Peyer's patch (tissue), 4 donors: ENCODE measurements at regions not wholly inside any gene's neighbourhood (a gene's known extent, or its start where the extent isn't known, plus 50 kb on each side); places are given as distances from the start of the nearest gene placed in this dataset.
"Not testable (repeated sequence)": the region's sequence is repeated elsewhere in the genome, so short reads cannot be mapped to it uniquely, and the experiment has no call there.

Source experiments
- DNase-seq, 3 donors: peaks; one replicate each; pipeline ENCODE4 v3.0.0-alpha.2; 2017 to 2019
- H3K27ac ChIP-seq, 4 donors: fragments of 200-600 bp; sonication (generic); one replicate each; pipeline ENCODE4 v1.5.1; 2016 to 2019
- H3K27me3 ChIP-seq, 2 donors: fragments of 200-600 bp; sonication (generic); one replicate each; pipeline ENCODE4 v1.5.1; 2019
- H3K36me3 ChIP-seq, 3 donors: fragments of 200-600 bp; sonication (generic); one replicate each; pipeline ENCODE4 v1.5.1; 2016 to 2019
- H3K4me1 ChIP-seq, 4 donors: fragments of 200-600 bp; sonication (generic); one replicate each; pipeline ENCODE4 v1.5.1; 2016 to 2019
- H3K4me3 ChIP-seq, 4 donors: fragments of 200-600 bp; sonication (generic); 1 replicate in 3 of 4; 2 replicates in 1 of 4; pipeline ENCODE4 v1.5.1; 2016 to 2019; ENCODE audit warnings: mild to moderate bottlenecking in 1 of 4
- H3K9me3 ChIP-seq, 4 donors: fragments of 200-600 bp; sonication (generic); one replicate each; pipeline ENCODE4 v1.5.1; 2016 to 2019; ENCODE audit warnings: mild to moderate bottlenecking in 1 of 4
- POLR2A ChIP-seq, 2 donors: fragments of 450-650 bp; IDR thresholded peaks; one replicate each; pipeline ENCODE4 v1.5.1; 2017; ENCODE audit warnings: antibody characterized with exemption in 2 of 2, mild to moderate bottlenecking in 2 of 2, moderate library complexity in 2 of 2
- TF ChIP-seq, protein P1 (sequence below), 6 experiments: fragments of 450-650 bp in 4 of 6; fragments of 200-600 bp in 2 of 6; sonication (generic) in 1 of 6; IDR thresholded peaks; one replicate each; pipeline ENCODE4 v1.5.1; 2017 to 2019; ENCODE audit warnings: antibody characterized with exemption in 6 of 6, mild to moderate bottlenecking in 3 of 6, moderate library complexity in 1 of 6

DNA sequence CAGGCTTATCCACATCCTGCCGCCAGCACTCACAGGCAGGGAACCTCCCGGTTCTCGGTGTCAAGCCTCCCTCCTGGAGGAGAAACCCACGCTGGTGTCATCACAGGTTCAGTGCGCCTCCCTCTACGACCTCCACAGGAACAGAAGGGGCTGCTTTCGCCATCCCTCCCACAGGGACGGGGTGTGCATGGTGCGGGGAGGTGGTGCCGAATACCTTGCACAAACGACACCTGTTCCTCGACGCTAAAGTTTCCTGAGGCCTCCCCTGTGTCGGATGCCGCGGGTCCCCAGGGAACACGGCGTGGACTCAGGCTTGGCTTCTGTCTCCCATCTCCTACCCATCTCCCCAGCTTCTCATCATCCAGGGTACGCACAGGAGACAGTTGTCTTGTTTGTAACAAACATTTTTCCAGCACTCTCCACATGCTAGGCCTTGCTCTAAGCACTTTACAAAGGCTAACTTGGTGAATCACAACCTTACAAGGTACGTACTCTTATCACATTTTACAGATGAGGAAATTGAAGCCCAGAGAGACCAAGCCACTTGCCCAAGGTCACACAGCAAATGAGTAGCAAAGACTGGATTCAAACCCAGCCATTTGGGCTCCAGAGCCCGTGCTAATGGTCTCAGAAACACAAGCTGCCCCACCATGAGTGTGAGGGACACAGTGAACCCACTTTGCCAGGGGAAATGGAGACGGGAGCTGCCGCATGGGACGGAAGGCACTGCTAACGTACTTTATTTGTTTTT is 271.6 kb downstream of the C16orf95 start:
- Histone ChIP-seq H3K27me3 (no peaks in the 10 kb centered on the region), H3K4me1 (no peaks in the 10 kb centered on the region), H3K4me3 (no peak overlapping the region), H3K27ac (no peak overlapping the region), H3K9me3 (no peaks in the 10 kb centered on the region), H3K36me3 (no peaks in the 10 kb centered on the region)
- no peak for DNase-seq
- no peak for TF ChIP-seq POLR2A (IDR thresholded peaks at IDR 0.05)
- TF ChIP-seq, protein P1, sequence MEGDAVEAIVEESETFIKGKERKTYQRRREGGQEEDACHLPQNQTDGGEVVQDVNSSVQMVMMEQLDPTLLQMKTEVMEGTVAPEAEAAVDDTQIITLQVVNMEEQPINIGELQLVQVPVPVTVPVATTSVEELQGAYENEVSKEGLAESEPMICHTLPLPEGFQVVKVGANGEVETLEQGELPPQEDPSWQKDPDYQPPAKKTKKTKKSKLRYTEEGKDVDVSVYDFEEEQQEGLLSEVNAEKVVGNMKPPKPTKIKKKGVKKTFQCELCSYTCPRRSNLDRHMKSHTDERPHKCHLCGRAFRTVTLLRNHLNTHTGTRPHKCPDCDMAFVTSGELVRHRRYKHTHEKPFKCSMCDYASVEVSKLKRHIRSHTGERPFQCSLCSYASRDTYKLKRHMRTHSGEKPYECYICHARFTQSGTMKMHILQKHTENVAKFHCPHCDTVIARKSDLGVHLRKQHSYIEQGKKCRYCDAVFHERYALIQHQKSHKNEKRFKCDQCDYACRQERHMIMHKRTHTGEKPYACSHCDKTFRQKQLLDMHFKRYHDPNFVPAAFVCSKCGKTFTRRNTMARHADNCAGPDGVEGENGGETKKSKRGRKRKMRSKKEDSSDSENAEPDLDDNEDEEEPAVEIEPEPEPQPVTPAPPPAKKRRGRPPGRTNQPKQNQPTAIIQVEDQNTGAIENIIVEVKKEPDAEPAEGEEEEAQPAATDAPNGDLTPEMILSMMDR (IDR thresholded peaks at IDR 0.05): no peak

GRCh38 chr16:87046235-87046634 is 271.0 kb downstream of the C16orf95 start:
- no peaks in the 10 kb centered on the region for H3K27me3 ChIP-seq
- H3K27ac ChIP-seq: no peak overlapping the region
- no peaks in the 10 kb centered on the region for H3K4me1 ChIP-seq
- DNase-seq: no peak
- H3K4me3 ChIP-seq: no peak overlapping the region
- no peak for TF ChIP-seq POLR2A (IDR thresholded peaks at IDR 0.05)
- TF ChIP-seq, protein P1 (IDR thresholded peaks at IDR 0.05): no peak
- H3K9me3 ChIP-seq: no peaks in the 10 kb centered on the region
- H3K36me3 ChIP-seq: no peaks in the 10 kb centered on the region

- TF ChIP-seq, protein P1 (IDR thresholded peaks at IDR 0.05): no peak
- no peak for DNase-seq
- Histone ChIP-seq H3K27ac (no peak overlapping the region), H3K4me3 (no peak overlapping the region), H3K27me3 (no peaks in the 10 kb centered on the region), H3K4me1 (no peaks in the 10 kb centered on the region), H3K9me3 (no peaks in the 10 kb centered on the region), H3K36me3 (no peaks in the 10 kb centered on the region)
Measured at GRCh38 chr16:87047221-87048037, 269.8 kb downstream of the C16orf95 start.

DNA sequence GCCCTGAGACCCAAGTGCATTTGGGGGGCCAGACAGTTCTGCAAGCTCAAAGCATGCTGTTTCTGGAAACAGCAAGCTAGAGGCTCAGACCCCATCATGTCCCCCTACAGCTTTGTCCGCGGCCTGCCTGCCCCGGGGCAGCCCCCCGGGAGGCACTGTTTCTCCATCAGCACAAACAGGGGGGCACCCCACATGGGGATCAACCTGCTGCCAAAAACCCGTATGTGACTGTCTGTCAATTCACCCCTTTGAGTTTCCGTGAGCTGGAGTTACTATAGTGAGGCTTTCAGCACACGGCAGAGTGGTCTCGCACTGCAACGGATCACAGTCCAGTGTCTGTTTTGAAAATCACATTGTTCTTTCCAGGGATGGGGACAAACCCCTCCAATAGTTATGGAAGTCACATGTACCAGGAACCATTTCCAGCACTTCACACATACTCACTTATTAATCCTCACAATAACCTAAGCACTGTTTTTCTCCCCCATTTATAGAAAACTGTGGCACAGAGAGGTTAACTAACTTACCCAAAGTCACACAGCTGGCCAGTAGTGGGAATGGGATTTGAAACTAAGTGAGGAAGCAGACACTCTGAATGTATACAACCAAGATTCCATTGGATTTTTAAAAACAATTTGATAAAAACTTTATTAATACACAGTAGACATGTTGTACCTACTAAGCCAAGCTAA is 269.0 kb downstream of the C16orf95 start:
- no peak for DNase-seq
- Histone ChIP-seq H3K4me3 (no peak overlapping the region), H3K4me1 (no peaks in the 10 kb centered on the region), H3K36me3 (no peaks in the 10 kb centered on the region), H3K27me3 (no peaks in the 10 kb centered on the region), H3K27ac (no peak overlapping the region), H3K9me3 (no peaks in the 10 kb centered on the region)
- TF ChIP-seq, protein P1 (IDR thresholded peaks at IDR 0.05): no peak
- TF ChIP-seq POLR2A (IDR thresholded peaks at IDR 0.05): no peak

DNA sequence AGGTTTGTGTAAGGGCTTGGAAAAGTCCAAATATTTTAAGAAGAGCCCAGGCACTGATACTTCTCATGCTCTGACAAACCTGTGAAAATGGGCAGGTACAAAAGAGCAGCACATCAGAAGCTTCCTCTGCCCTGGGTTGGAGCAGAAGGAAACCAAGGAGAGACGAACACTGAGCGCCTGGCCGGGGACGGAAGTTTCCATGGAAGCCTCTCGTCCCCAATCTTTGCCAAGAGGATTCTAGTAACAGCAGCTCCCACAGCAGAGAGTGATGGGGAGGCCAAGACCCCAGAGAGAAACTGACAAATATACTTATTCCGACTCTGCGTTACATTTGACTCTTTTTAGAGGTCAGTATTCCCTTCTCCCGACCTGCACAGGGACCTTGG is 268.5 kb downstream of the C16orf95 start:
- Histone ChIP-seq H3K36me3 (no peaks in the 10 kb centered on the region), H3K4me3 (no peak overlapping the region), H3K27ac (no peak overlapping the region), H3K4me1 (no peaks in the 10 kb centered on the region), H3K27me3 (no peaks in the 10 kb centered on the region), H3K9me3 (no peaks in the 10 kb centered on the region)
- DNase-seq: no peak
- no peak for TF ChIP-seq POLR2A (IDR thresholded peaks at IDR 0.05)
- TF ChIP-seq, protein P1 (IDR thresholded peaks at IDR 0.05): no peak

GRCh38 chr16:87049216-87049615 is 268.0 kb downstream of the C16orf95 start:
- H3K9me3 ChIP-seq, H3K4me3 ChIP-seq, H3K4me1 ChIP-seq, H3K27ac ChIP-seq, H3K27me3 ChIP-seq, DNase-seq, H3K36me3 ChIP-seq: not testable (repeated sequence)
